ENCODE measurements at regions not wholly inside any gene's neighbourhood (a gene's known extent, or its start where the extent isn't known, plus 50 kb on each side); places are given as distances from the start of the nearest gene placed in this dataset.
"Not testable (repeated sequence)": the region's sequence is repeated elsewhere in the genome, so short reads cannot be mapped to it uniquely, and the experiment has no call there.

GRCh38 chr2:66164470-66164869, 270.5 kb upstream of the MEIS1 start:
- no peak overlapping the region for H3K27ac ChIP-seq
- no peak for TF ChIP-seq POLR2A (IDR thresholded peaks at IDR 0.05)
- no peak for TF ChIP-seq CTCF (IDR thresholded peaks at IDR 0.05)
- no peaks in the 10 kb centered on the region for H3K27me3 ChIP-seq
- H3K4me1 ChIP-seq = peaks cover 0 to 6% of the 10 kb centered on the region in 2 donors
- H3K36me3 ChIP-seq = no peaks in the 10 kb centered on the region
- H3K9me3 ChIP-seq = no peaks in the 10 kb centered on the region
- intact Hi-C loops (cut with DNase I) = no loop called here
- no peak for DNase-seq
- no peak overlapping the region for H3K4me3 ChIP-seq (replicated peaks in 1 of 3)
- 85 to 91% methylated on average over 4 of the region's 4 CpGs for WGBS, 2 donors

- H3K4me3 ChIP-seq (replicated peaks in 1 of 3) = no peak overlapping the region
- WGBS, 2 donors = 77 to 78% methylated on average over 1 of the region's 1 CpG
These were observed 278.8 kb upstream of the MEIS1 start for GRCh38 chr2:66156171-66156570.

GRCh38 chr2:66153941-66154340, 281.0 kb upstream of the MEIS1 start:
- no peak for DNase-seq
- WGBS, 2 donors = 67 to 75% methylated on average over 1 of the region's 1 CpG
- intact Hi-C loops (cut with DNase I) = no loop called here

More at GRCh38 chr2:66156171-66156570, 278.8 kb upstream of the MEIS1 start:
- no peaks in the 10 kb centered on the region for H3K9me3 ChIP-seq
- intact Hi-C loops (cut with DNase I) = no loop called here
- no peak for DNase-seq
- H3K36me3 ChIP-seq = no peaks in the 10 kb centered on the region
- TF ChIP-seq POLR2A (IDR thresholded peaks at IDR 0.05) (no peak), CTCF (IDR thresholded peaks at IDR 0.05) (no peak)
- no peaks in the 10 kb centered on the region for H3K27me3 ChIP-seq
- no peak overlapping the region for H3K27ac ChIP-seq
- no peaks in the 10 kb centered on the region for H3K4me1 ChIP-seq

GRCh38 chr2:66145490-66145889, 289.4 kb upstream of the MEIS1 start:
- WGBS, 2 donors = 66 to 82% methylated on average over 2 of the region's 2 CpGs
- H3K4me1 ChIP-seq = no peaks in the 10 kb centered on the region

More at GRCh38 chr2:66153941-66154340, 281.0 kb upstream of the MEIS1 start:
- H3K4me3 ChIP-seq (replicated peaks in 1 of 3) = no peak overlapping the region
- H3K4me1 ChIP-seq = no peaks in the 10 kb centered on the region
- no peaks in the 10 kb centered on the region for H3K36me3 ChIP-seq
- H3K9me3 ChIP-seq = no peaks in the 10 kb centered on the region
- TF ChIP-seq POLR2A (IDR thresholded peaks at IDR 0.05) (no peak), CTCF (IDR thresholded peaks at IDR 0.05) (no peak)
- H3K27me3 ChIP-seq = no peaks in the 10 kb centered on the region
- no peak overlapping the region for H3K27ac ChIP-seq

GRCh38 chr2:66144324-66144723, 290.6 kb upstream of the MEIS1 start:
- H3K36me3 ChIP-seq; H3K4me3 ChIP-seq (replicated peaks in 1 of 3); H3K27ac ChIP-seq; H3K27me3 ChIP-seq; intact Hi-C loops (cut with DNase I); H3K4me1 ChIP-seq; H3K9me3 ChIP-seq; DNase-seq: not testable (repeated sequence)
- 92 to 95% methylated on average over 7 of the region's 7 CpGs for WGBS, 2 donors

More at GRCh38 chr2:66145490-66145889, 289.4 kb upstream of the MEIS1 start:
- no peak for TF ChIP-seq POLR2A (IDR thresholded peaks at IDR 0.05)
- Histone ChIP-seq H3K4me3 (replicated peaks in 1 of 3) (no peak overlapping the region), H3K36me3 (no peaks in the 10 kb centered on the region), H3K27ac (no peak overlapping the region), H3K27me3 (no peaks in the 10 kb centered on the region), H3K9me3 (no peaks in the 10 kb centered on the region)
- intact Hi-C loops (cut with DNase I) = no loop called here
- DNase-seq = no peak

- TF ChIP-seq CTCF (IDR thresholded peaks at IDR 0.05) (no peak), POLR2A (IDR thresholded peaks at IDR 0.05) (no peak)
- Histone ChIP-seq H3K36me3 (no peaks in the 10 kb centered on the region), H3K4me1 (no peaks in the 10 kb centered on the region), H3K4me3 (replicated peaks in 1 of 3) (no peak overlapping the region), H3K27ac (no peak overlapping the region), H3K9me3 (no peaks in the 10 kb centered on the region), H3K27me3 (no peaks in the 10 kb centered on the region)
- 77 to 82% methylated on average over 5 of the region's 5 CpGs for WGBS, 2 donors
- no peak for DNase-seq
- intact Hi-C loops (cut with DNase I) = no loop called here
These were observed 297.3 kb upstream of the MEIS1 start for GRCh38 chr2:66137606-66138130.
